HG02642 (cell line): ENCODE measurements at regions not wholly inside any gene's neighbourhood (a gene's known extent, or its start where the extent isn't known, plus 50 kb on each side); places are given as distances from the start of the nearest gene placed in this dataset.
A peak's percentile ranks its signal among the peaks of the same experiment; 100 is the strongest.
"Not testable (repeated sequence)": the region's sequence is repeated elsewhere in the genome, so short reads cannot be mapped to it uniquely, and the experiment has no call there.

ENCODE experiments used
- ATAC-seq: cut with Tn5 transposase; IDR thresholded peaks from one replicate; pipeline ENCODE4 v1.9.1; 2021; ENCODE audit warnings: mild to moderate bottlenecking; ENCODE audit not compliant: unreplicated experiment, poor library complexity

DNA sequence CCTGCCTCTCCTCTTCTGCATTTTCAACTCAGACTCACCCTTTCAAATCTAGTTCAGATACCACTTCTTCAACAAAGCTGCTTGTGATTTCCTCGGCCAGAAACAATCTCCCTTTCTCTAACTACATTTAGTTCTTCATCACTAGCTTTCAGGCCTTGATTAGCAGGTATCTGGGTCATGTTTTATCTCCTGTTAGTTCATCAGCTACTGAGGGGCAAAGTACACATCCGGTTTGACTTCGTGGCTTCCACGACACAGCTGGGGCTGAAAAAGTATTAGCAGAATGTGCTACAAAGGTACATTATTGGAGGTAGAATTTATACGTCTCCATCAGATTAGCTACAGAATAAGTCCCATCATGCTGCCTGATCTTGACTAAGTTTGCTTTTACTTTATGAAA lies 197.2 kb upstream of the PRKX start:
- ATAC-seq, result not testable (repeated sequence)

DNA sequence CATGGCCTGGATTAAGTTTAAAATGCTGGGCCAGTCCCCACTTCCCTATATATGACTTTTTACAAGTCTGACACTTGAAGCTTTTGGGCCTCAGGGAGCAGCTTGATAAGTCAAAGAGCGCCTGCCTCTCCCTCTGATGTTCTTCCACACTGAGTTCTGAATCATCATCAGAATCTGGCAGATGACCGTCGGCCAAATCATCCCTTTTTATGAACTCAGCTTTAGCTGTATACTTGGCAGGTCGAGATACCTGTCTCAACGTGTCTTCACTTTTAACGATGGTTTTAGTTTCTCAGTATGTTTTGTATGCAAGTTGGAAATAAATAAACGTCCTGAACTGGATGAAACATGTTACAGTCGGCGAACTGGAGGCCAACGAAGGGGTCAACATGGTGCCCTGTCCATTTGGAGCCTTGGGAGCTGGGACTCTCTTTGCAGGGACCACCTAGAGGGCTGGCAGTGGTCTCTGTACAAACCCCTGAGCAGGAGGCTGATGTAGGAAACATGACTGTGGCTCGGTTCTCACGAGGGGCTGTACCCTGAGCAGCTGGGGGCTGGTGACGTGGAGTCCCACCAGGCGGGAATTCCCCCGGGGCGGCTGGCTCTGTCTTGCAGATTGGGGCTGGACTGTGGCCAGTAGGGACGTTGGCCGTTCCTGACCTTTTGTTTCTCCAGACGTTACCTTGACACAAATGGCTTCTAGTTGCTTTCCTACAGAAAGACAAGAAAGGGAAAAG lies 192.2 kb upstream of the PRKX start:
- ATAC-seq, result not testable (repeated sequence)

DNA sequence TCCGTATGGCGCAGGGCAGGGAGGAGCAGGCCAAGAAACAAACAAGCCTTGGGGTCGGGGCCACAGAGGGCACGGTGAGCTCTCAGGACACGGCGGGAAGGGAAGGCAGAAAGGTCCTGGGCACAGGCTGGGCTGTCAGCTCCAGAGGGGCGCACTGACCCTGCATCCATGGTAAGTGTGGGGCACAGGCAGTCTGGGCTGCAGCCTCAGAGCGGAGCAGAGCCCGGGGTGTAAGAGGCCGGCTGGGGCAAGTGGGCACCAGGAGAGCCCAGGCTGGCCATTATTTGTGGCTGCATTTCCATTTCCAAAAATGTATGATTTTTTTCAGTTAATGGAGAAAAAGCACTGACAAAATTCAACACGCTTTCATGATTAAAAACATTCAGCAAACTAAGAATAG lies 188.8 kb upstream of the PRKX start:
- ATAC-seq, result not testable (repeated sequence)

DNA sequence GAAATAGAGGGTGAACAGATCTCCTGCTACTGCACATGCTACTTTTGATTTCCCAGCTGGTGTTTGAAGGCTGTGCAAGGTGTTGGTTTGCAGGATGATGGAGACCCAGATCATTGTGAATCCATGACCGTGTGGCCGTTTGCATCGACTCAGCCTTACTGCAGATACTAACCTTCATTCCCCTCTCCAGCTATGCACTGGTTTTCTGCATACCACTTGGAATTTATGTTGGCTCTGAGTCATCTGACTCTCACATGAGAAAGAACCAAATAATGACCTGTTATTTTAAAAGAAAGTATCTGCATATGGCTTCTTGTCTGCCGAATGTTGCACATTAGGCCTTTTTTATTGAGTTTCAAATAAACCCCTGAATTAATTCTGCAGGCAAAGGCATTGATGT lies 183.3 kb upstream of the PRKX start:
- ATAC-seq, result not testable (repeated sequence)

DNA sequence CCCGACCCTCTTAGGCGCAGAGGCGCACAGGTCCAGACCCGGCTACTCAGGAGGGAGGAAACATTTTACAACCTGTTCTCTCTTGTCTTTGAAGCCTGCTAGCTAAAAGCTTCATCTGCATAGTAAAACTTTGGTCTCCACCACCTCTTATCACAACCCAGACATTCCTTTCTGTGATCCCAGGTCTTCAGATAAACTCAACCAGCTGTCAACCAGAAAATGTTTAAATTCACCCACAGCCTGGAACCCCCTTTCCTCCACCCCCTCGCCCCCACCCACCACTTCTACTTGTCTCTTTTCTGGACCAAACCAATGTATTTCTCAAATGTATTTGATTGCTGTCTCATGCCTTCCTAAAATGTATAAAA lies 169.1 kb upstream of the PRKX start:
- not testable (repeated sequence) for ATAC-seq

DNA sequence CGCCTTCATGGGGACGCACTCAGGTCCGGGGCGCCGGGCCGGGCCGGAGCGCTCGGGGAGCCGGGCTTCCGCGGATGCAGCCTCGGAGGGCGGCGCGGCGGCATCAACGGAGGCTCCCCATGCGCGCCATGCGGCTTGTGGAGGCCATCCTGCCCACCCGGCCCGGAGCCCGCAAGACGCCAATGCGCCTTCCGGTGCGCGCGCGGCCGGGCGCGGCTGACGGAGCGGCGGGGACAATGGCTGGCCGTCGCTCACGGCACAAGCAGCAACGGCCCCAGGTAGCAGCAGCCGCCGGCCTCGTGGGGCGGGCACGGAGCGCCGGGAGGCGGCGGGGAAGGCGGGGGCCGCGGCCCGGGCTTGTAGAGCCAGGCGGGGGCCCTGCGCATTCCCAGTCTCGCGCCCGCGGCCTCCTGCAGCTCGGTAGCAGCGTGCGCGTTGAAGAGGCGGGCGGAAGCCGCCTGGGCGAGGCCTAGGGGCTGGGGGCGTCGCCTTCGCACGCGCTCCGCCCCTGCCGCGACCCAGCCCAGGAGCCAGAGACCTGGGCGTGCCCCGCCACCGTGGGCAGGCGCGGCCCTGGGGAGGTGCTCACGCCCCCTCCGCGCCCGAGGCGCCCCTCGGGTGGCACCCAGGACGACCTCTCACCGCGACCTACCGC lies 168.6 kb upstream of the PRKX start:
- peak; percentile 99 for ATAC-seq

DNA sequence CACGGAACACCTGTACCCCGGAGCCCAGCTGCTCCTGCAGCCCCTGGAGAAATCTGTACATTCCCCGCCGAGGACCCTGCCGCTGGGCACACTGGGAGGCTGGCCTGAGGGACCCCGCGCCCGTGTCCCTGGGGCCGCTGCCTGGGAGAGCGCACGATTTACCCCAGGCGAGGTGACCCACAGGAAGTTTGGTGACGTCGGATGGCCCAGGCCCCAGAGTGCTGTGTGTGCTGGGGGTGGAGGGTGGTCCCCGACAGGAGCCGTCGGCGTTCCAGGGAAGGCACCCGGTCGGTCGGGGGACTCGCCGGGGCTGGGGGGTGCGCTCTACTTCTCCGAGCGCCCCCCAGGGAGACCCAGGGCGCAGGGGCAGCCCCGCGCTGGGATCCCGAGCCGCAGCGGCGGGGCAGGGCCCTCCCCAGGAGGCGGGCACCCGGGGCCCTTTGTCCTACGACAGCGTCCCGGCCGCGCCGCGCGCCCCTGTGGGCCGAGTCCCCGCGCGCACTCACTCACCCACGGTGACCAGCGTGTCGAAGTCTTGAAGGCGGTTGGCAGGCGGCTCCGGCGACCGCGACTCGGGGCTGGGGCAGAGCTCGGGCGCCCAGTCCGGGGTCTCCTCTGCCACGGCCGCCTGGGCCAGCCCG lies 167.9 kb upstream of the PRKX start:
- peak; percentile 45 for ATAC-seq

DNA sequence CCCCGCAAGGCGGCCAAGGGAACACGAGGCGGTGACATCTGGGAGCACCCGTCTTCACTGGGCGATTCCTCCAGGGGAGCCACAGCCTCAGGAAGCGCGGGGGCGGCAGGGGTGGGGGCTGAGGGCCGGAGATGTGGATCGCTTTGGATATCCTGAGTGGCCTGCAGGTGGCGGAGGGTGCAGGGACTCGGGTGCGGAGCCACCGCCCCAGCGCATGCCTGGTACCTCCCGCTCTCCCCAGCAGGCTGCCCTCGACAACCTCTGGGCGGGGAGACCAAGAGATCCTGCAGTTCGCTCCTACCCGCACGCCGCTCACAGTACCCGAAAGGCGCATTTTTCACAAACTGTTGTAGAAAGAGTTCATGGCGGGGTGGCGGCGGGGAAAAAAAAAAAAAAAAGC lies 162.9 kb upstream of the PRKX start:
- ATAC-seq, result not testable (repeated sequence)

DNA sequence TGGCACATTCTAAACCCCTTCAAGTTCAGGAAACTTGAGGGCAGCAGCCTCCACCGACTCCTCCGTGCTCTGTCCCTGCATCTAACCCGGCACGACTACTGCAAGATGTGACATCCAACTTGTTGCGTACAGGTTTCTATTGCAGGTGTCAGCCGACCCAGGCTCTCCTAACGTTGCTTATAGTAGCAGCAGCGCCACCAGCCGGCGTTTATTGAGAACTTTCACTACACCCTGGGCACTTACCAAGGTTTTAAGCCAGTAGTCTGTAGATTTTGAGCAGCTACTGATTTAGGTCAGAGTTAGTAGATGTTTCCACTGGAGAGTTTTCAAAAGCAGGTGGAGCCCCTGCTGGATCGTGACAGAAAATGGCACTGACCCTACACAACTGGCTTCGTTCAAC lies 162.2 kb upstream of the PRKX start:
- not testable (repeated sequence) for ATAC-seq

DNA sequence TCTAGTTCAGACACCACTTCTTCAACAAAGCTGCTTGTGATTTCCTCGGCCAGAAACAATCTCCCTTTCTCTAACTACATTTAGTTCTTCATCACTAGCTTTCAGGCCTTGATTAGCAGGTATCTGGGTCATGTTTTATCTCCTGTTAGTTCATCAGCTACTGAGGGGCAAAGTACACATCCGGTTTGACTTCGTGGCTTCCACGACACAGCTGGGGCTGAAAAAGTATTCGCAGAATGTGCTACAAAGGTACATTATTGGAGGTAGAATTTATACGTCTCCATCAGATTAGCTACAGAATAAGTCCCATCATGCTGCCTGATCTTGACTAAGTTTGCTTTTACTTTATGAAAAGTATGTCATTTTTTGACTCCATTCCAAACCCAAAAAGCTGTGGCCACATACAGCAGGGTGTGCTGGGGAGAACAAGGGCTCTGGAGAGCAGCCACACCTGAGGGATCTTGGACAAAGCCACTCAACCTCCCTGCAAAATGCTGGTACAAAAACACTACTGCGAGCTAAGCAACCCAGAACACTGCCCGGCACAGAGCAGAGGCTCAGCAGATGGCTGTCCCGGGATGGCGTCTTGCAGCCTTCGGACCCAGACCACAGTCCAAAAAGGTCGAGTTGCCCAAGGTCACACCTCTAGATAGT lies 158.9 kb upstream of the PRKX start:
- not testable (repeated sequence) for ATAC-seq

DNA sequence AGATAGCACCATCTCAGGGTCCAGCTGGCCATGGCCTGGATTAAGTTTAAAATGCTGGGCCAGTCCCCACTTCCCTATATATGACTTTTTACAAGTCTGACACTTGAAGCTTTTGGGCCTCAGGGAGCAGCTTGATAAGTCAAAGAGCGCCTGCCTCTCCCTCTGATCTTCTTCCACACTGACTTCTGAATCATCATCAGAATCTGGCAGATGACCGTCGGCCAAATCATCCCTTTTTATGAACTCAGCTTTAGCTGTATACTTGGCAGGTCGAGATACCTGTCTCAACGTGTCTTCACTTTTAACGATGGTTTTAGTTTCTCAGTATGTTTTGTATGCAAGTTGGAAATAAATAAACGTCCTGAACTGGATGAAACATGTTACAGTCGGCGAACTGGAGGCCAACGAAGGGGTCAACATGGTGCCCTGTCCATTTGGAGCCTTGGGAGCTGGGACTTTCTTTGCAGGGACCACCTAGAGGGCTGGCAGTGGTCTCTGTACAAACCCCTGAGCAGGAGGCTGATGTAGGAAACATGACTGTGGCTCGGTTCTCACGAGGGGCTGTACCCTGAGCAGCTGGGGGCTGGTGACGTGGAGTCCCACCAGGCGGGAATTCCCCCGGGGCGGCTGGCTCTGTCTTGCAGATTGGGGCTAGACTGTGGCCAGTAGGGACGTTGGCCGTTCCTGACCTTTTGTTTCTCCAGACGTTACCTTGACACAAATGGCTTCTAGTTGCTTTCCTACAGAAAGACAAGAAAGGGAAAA lies 153.8 kb upstream of the PRKX start:
- not testable (repeated sequence) for ATAC-seq

DNA sequence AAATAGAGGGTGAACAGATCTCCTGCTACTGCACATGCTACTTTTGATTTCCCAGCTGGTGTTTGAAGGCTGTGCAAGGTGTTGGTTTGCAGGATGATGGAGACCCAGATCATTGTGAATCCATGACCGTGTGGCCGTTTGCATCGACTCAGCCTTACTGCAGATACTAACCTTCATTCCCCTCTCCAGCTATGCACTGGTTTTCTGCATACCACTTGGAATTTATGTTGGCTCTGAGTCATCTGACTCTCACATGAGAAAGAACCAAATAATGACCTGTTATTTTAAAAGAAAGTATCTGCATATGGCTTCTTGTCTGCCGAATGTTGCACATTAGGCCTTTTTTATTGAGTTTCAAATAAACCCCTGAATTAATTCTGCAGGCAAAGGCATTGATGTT lies 144.9 kb upstream of the PRKX start:
- not testable (repeated sequence) for ATAC-seq

DNA sequence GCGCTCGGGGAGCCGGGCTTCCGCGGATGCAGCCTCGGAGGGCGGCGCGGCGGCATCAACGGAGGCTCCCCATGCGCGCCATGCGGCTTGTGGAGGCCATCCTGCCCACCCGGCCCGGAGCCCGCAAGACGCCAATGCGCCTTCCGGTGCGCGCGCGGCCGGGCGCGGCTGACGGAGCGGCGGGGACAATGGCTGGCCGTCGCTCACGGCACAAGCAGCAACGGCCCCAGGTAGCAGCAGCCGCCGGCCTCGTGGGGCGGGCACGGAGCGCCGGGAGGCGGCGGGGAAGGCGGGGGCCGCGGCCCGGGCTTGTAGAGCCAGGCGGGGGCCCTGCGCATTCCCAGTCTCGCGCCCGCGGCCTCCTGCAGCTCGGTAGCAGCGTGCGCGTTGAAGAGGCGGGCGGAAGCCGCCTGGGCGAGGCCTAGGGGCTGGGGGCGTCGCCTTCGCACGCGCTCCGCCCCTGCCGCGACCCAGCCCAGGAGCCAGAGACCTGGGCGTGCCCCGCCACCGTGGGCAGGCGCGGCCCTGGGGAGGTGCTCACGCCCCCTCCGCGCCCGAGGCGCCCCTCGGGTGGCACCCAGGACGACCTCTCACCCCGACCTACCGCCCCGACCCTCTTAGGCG lies 130.2 kb upstream of the PRKX start:
- ATAC-seq, result peak; percentile 97

DNA sequence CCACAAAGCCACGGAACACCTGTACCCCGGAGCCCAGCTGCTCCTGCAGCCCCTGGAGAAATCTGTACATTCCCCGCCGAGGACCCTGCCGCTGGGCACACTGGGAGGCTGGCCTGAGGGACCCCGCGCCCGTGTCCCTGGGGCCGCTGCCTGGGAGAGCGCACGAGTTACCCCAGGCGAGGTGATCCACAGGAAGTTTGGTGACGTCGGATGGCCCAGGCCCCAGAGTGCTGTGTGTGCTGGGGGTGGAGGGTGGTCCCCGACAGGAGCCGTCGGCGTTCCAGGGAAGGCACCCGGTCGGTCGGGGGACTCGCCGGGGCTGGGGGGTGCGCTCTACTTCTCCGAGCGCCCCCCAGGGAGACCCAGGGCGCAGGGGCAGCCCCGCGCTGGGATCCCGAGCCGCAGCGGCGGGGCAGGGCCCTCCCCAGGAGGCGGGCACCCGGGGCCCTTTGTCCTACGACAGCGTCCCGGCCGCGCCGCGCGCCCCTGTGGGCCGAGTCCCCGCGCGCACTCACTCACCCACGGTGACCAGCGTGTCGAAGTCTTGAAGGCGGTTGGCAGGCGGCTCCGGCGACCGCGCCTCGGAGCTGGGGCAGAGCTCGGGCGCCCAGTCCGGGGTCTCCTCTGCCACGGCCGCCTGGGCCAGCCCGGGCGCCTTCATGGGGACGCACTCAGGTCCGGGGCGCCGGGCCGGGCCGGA lies 129.5 kb upstream of the PRKX start:
- peak; percentile 81 for ATAC-seq

DNA sequence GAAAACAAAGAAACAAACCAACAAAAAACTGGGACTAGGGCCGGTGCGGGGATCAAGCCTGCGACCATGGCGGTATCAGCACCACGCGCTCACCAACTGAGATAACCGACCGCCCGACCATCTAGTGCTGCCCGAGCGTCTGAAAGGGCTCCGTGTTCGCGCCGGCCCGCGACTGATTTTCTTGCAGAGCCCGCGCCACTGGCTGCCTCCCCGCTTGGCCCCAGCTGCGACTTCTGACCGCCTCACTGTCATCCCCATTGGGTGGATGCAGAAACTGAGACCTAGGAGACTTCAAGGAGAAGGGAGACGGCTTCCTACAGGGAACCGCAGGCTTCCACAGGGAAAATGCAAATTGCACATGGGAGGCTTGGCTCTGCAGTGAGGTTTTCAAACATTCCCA lies 125.3 kb upstream of the PRKX start:
- not testable (repeated sequence) for ATAC-seq

DNA sequence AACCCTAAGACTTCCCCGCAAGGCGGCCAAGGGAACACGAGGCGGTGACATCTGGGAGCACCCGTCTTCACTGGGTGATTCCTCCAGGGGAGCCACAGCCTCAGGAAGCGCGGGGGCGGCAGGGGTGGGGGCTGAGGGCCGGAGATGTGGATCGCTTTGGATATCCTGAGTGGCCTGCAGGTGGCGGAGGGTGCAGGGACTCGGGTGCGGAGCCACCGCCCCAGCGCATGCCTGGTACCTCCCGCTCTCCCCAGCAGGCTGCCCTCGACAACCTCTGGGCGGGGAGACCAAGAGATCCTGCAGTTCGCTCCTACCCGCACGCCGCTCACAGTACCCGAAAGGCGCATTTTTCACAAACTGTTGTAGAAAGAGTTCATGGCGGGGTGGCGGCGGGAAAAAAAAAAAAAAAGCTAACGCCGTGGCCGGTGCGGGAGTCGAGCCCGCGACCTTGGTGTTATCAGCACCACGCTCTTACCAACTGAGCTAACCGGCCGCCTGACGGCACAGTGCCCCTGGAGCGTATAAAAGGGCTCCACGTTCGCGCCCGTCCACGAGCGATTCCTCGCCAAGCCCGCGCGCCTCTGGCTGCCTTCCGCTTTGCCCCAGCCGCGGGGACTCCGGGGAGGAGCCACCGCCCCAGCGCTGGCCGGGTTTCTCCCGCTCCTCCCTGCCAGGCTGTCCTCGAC lies 124.7 kb upstream of the PRKX start:
- not testable (repeated sequence) for ATAC-seq

DNA sequence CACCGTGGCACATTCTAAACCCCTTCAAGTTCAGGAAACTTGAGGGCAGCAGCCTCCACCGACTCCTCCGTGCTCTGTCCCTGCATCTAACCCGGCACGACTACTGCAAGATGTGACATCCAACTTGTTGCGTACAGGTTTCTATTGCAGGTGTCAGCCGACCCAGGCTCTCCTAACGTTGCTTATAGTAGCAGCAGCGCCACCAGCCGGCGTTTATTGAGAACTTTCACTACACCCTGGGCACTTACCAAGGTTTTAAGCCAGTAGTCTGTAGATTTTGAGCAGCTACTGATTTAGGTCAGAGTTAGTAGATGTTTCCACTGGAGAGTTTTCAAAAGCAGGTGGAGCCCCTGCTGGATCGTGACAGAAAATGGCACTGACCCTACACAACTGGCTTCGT lies 123.8 kb upstream of the PRKX start:
- ATAC-seq, result not testable (repeated sequence)

DNA sequence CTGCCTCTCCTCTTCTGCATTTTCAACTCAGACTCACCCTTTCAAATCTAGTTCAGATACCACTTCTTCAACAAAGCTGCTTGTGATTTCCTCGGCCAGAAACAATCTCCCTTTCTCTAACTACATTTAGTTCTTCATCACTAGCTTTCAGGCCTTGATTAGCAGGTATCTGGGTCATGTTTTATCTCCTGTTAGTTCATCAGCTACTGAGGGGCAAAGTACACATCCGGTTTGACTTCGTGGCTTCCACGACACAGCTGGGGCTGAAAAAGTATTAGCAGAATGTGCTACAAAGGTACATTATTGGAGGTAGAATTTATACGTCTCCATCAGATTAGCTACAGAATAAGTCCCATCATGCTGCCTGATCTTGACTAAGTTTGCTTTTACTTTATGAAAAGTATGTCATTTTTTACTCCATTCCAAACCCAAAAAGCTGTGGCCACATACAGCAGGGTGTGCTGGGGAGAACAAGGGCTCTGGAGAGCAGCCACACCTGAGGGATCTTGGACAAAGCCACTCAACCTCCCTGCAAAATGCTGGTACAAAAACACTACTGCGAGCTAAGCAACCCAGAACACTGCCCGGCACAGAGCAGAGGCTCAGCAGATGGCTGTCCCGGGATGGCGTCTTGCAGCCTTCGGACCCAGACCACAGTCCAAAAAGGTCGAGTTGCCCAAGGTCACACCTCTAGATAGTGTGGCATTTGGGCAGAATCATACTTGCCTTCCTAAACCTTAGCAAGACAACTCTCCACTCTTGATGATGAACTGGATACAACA lies 120.5 kb upstream of the PRKX start:
- ATAC-seq, result not testable (repeated sequence)
